ENCODE measurements at regions not wholly inside any gene's neighbourhood (a gene's known extent, or its start where the extent isn't known, plus 50 kb on each side); places are given as distances from the start of the nearest gene placed in this dataset.
A peak's percentile ranks its signal among the peaks of the same experiment; 100 is the strongest.

GRCh38 chr15:96703794-96704550, 373.5 kb downstream of the NR2F2 start:
- H3K9me3 Mint-ChIP-seq = no peaks in the 10 kb centered on the region
- no peak overlapping the region for H3K4me3 Mint-ChIP-seq
- peaks cover 17% of the 10 kb centered on the region for H3K27me3 Mint-ChIP-seq (ENCODE audit: low read depth, poor library complexity)
- peaks cover 66% of the 10 kb centered on the region for H3K4me1 Mint-ChIP-seq
- no peak for TF ChIP-seq CTCF (IDR thresholded peaks at IDR 0.05)
- H3K27ac Mint-ChIP-seq = no peak overlapping the region
- no peak for DNase-seq
- no peaks in the 10 kb centered on the region for H3K36me3 Mint-ChIP-seq (ENCODE audit: low read depth)

GRCh38 chr15:96716075-96716474, 385.6 kb downstream of the NR2F2 start:
- Mint-ChIP-seq H3K36me3 (ENCODE audit: low read depth) (no peaks in the 10 kb centered on the region), H3K4me3 (no peak overlapping the region), H3K4me1 (peaks cover 29% of the 10 kb centered on the region), H3K9me3 (no peaks in the 10 kb centered on the region), H3K27ac (no peak overlapping the region), H3K27me3 (ENCODE audit: low read depth, poor library complexity) (peaks cover 3% of the 10 kb centered on the region)
- no peak for DNase-seq
- no peak for TF ChIP-seq CTCF (IDR thresholded peaks at IDR 0.05)

- Mint-ChIP-seq H3K27ac (no peak overlapping the region), H3K4me3 (no peak overlapping the region), H3K4me1 (peaks cover 30% of the 10 kb centered on the region), H3K9me3 (no peaks in the 10 kb centered on the region), H3K27me3 (ENCODE audit: low read depth, poor library complexity) (peaks cover 3% of the 10 kb centered on the region), H3K36me3 (ENCODE audit: low read depth) (no peaks in the 10 kb centered on the region)
- no peak for DNase-seq
- TF ChIP-seq CTCF (IDR thresholded peaks at IDR 0.05) = no peak
These were observed 386.0 kb downstream of the NR2F2 start for GRCh38 chr15:96716478-96716877.

- no peak for DNase-seq
- Mint-ChIP-seq H3K27me3 (ENCODE audit: low read depth, poor library complexity) (peaks cover 3% of the 10 kb centered on the region), H3K27ac (peak overlapping the region; percentile 29), H3K4me3 (no peak overlapping the region), H3K36me3 (ENCODE audit: low read depth) (no peaks in the 10 kb centered on the region), H3K4me1 (peaks cover 34% of the 10 kb centered on the region), H3K9me3 (no peaks in the 10 kb centered on the region)
- TF ChIP-seq CTCF (IDR thresholded peaks at IDR 0.05) = no peak
These were observed 389.8 kb downstream of the NR2F2 start for GRCh38 chr15:96720251-96720650.

- TF ChIP-seq CTCF (IDR thresholded peaks at IDR 0.05) = no peak
- Mint-ChIP-seq H3K36me3 (ENCODE audit: low read depth) (no peaks in the 10 kb centered on the region), H3K4me3 (no peak overlapping the region)
These were observed 390.2 kb downstream of the NR2F2 start for GRCh38 chr15:96720656-96721055.

GRCh38 chr15:96728591-96728990, 398.1 kb downstream of the NR2F2 start:
- H3K9me3 Mint-ChIP-seq = no peaks in the 10 kb centered on the region
- H3K4me1 Mint-ChIP-seq = peaks cover 15% of the 10 kb centered on the region
- H3K36me3 Mint-ChIP-seq (ENCODE audit: low read depth) = no peaks in the 10 kb centered on the region
- H3K27ac Mint-ChIP-seq = no peak overlapping the region
- no peak overlapping the region for H3K4me3 Mint-ChIP-seq
- peaks cover 3% of the 10 kb centered on the region for H3K27me3 Mint-ChIP-seq (ENCODE audit: low read depth, poor library complexity)
- no peak for TF ChIP-seq CTCF (IDR thresholded peaks at IDR 0.05)
- no peak for DNase-seq

More at GRCh38 chr15:96720656-96721055, 390.2 kb downstream of the NR2F2 start:
- H3K4me1 Mint-ChIP-seq = peaks cover 34% of the 10 kb centered on the region
- DNase-seq = no peak
- peaks cover 3% of the 10 kb centered on the region for H3K27me3 Mint-ChIP-seq (ENCODE audit: low read depth, poor library complexity)
- H3K9me3 Mint-ChIP-seq = no peaks in the 10 kb centered on the region
- H3K27ac Mint-ChIP-seq = no peak overlapping the region
